SIG-M5 treated with dmso at 0.1 percent for 504 hours (cell line): ENCODE measurements at regions not wholly inside any gene's neighbourhood (a gene's known extent, or its start where the extent isn't known, plus 50 kb on each side); places are given as distances from the start of the nearest gene placed in this dataset.

Experiments used
- DNase-seq: peaks from one replicate; lab custom pipeline; 2025; ENCODE audit not compliant: unreplicated experiment; lab: John Stamatoyannopoulos, UW

- DNase-seq = no peak
Measured at GRCh38 chr13:67769063-67769986, 539.2 kb upstream of the PCDH9 start.

GRCh38 chr13:67763984-67764383 lies 533.8 kb upstream of the PCDH9 start:
- no peak for DNase-seq

- no peak for DNase-seq
Measured at GRCh38 chr13:67763384-67763783, 533.2 kb upstream of the PCDH9 start.

GRCh38 chr13:67758975-67759374 lies 528.8 kb upstream of the PCDH9 start:
- DNase-seq = no peak

- DNase-seq = no peak
Measured at GRCh38 chr13:67754012-67754411, 523.9 kb upstream of the PCDH9 start.

GRCh38 chr13:67752759-67753158 lies 522.6 kb upstream of the PCDH9 start:
- no peak for DNase-seq

- no peak for DNase-seq
Measured at GRCh38 chr13:67742478-67742877, 512.3 kb upstream of the PCDH9 start.

- no peak for DNase-seq
Measured at GRCh38 chr13:67740871-67741535, 510.9 kb upstream of the PCDH9 start.

GRCh38 chr13:67736646-67737420 lies 506.7 kb upstream of the PCDH9 start:
- DNase-seq = peak; percentile 1

- DNase-seq = no peak
Measured at GRCh38 chr13:67735651-67736050, 505.5 kb upstream of the PCDH9 start.

GRCh38 chr13:67726979-67727378 lies 496.8 kb upstream of the PCDH9 start:
- no peak for DNase-seq

GRCh38 chr13:67725999-67726398 lies 495.9 kb upstream of the PCDH9 start:
- DNase-seq = no peak

GRCh38 chr13:67713571-67713970 lies 483.4 kb upstream of the PCDH9 start:
- DNase-seq = no peak

GRCh38 chr13:67696775-67697174 lies 466.6 kb upstream of the PCDH9 start:
- DNase-seq = no peak

GRCh38 chr13:67664502-67664901 lies 434.4 kb upstream of the PCDH9 start:
- no peak for DNase-seq

GRCh38 chr13:67662997-67663396 lies 432.9 kb upstream of the PCDH9 start:
- no peak for DNase-seq

- DNase-seq = no peak
Measured at GRCh38 chr13:67652887-67653286, 422.8 kb upstream of the PCDH9 start.

GRCh38 chr13:67651908-67652465 lies 421.9 kb upstream of the PCDH9 start:
- no peak for DNase-seq

- DNase-seq = no peak
Measured at GRCh38 chr13:67650471-67650870, 420.3 kb upstream of the PCDH9 start.

- no peak for DNase-seq
Measured at GRCh38 chr13:67645874-67646467, 415.8 kb upstream of the PCDH9 start.

- no peak for DNase-seq
Measured at GRCh38 chr13:67643516-67644055, 413.4 kb upstream of the PCDH9 start.
